ENCODE measurements at regions not wholly inside any gene's neighbourhood (a gene's known extent, or its start where the extent isn't known, plus 50 kb on each side); places are given as distances from the start of the nearest gene placed in this dataset.

DNA sequence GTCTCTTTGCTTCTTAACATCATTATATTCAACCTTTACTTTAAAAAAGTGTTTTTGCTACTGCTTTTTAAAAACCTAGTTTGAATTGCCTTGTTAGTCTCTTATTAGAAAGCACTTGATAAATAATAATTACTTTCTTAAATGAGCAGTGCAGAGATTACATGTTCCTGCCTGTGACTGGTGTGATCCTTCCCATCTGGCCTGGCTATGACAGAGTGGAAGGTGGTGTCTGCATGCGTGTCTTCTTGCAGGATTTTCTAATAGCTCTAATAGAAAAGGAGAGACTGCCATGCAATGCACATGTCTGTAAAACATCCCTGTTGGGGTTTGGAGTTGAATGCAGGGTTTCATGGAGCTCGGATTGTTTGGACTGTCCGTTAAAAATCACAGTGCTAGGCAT, 425.8 kb upstream of the TPM1 start:
- no peak overlapping the region for H3K4me3 Mint-ChIP-seq

DNA sequence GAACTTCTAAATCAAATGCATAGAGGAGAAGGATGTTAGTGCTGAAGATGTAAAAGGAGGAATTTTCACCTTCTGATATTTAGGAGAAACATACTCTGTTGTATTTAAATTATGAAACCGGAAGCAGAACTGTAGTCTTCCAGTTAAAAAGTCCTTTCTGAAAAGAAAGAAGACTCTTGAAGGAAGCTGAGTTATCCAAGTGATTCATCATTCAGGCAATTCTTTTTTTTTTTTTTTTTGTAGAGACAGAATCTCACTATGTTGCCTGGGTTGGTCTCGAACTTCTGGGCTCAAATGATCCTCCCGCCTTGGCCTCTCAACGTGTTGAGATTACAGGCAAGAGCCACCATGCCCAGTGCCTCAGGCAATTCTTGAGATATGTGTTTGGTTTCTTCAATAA, 424.8 kb upstream of the TPM1 start:
- DNase-seq (no peak), ATAC-seq (ENCODE audit: low read depth) (no peak)
- H3K27ac Mint-ChIP-seq, result no peak overlapping the region
- no peak overlapping the region for H3K4me3 Mint-ChIP-seq
- H3K27me3 Mint-ChIP-seq, result peaks cover under 1% of the 10 kb centered on the region
- POLR2A ChIA-PET, result no interaction called here
- H3K9me3 Mint-ChIP-seq, result no peaks in the 10 kb centered on the region
- no peaks in the 10 kb centered on the region for H3K36me3 Mint-ChIP-seq
- H3K4me1 Mint-ChIP-seq, result no peaks in the 10 kb centered on the region

More for the DNA sequence above, 425.8 kb upstream of the TPM1 start:
- DNase-seq (no peak), ATAC-seq (ENCODE audit: low read depth) (no peak)
- no peaks in the 10 kb centered on the region for H3K9me3 Mint-ChIP-seq
- H3K36me3 Mint-ChIP-seq, result no peaks in the 10 kb centered on the region
- POLR2A ChIA-PET, result no interaction called here
- H3K4me1 Mint-ChIP-seq, result no peaks in the 10 kb centered on the region
- no peak overlapping the region for H3K27ac Mint-ChIP-seq
- H3K27me3 Mint-ChIP-seq, result no peaks in the 10 kb centered on the region

DNA sequence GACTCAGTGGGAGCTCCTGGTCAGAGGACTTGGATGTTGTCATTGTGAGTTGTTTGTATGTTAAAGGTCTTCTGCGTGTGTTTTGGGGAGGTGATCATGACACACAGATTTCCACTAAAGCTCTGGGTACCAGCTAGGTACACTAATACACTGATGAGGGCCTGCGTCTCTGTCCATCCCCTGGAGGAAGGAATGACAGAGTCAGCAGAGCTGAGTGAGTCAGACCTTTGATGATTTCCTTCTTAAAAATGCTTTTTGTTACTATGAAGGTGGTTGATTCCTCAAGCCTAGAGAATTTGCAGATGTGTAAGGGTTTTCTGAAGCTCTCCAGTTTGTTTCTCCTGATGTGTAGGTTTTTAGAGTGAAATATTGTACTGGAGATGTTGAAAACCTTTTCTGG, 424.1 kb upstream of the TPM1 start:
- H3K36me3 Mint-ChIP-seq, result no peaks in the 10 kb centered on the region
- peaks cover 2% of the 10 kb centered on the region for H3K27me3 Mint-ChIP-seq
- ATAC-seq (ENCODE audit: low read depth) (no peak), DNase-seq (no peak)
- POLR2A ChIA-PET, result interaction anchor here (0.5 kb wide), 1 partner anchor 22 kb away, joined by 3 read pairs; no protein-coding TSS in a partner anchor
- no peaks in the 10 kb centered on the region for H3K9me3 Mint-ChIP-seq
- H3K27ac Mint-ChIP-seq, result no peak overlapping the region
- H3K4me3 Mint-ChIP-seq, result no peak overlapping the region
- no peaks in the 10 kb centered on the region for H3K4me1 Mint-ChIP-seq

DNA sequence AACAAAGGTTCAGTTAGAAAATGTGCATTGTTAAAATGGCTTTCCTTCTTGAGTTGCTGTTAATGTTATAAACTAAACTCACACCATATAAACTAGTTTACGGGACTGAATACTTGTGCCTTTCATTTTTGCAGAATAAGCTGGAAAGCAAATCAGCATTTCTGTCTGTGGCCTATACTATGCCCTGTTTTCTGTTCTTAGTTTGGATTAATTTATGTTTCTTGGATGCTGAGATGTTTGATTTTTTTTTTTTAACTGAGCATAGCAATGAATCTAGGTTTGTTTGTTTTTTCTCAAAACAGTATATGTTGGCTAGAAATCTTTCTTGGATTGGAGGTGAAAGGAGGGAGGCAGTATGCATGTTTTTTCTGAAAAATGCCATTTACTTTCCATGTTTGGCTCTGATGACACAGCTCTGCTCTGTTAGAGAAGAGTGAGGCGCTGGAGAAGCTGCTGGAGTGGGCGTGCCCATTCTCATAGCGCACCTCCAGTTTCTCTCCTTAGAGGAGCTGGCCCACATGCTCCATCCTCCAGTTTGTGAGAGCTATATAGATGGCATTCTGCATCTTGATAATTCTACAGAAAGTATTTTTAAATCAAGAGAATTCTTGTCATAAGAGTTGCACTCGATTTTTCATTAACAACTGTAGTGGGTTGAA, 423.6 kb upstream of the TPM1 start:
- no peak for ATAC-seq (ENCODE audit: low read depth)
- Mint-ChIP-seq H3K27me3 (peaks cover 2% of the 10 kb centered on the region), H3K4me1 (no peaks in the 10 kb centered on the region), H3K27ac (no peak overlapping the region), H3K36me3 (no peaks in the 10 kb centered on the region), H3K9me3 (no peaks in the 10 kb centered on the region), H3K4me3 (no peak overlapping the region)
- DNase-seq, result no peak
- POLR2A ChIA-PET, result interaction anchor here (0.5 kb wide), 1 partner anchor 23 kb away, joined by 3 read pairs; no protein-coding TSS in a partner anchor

DNA sequence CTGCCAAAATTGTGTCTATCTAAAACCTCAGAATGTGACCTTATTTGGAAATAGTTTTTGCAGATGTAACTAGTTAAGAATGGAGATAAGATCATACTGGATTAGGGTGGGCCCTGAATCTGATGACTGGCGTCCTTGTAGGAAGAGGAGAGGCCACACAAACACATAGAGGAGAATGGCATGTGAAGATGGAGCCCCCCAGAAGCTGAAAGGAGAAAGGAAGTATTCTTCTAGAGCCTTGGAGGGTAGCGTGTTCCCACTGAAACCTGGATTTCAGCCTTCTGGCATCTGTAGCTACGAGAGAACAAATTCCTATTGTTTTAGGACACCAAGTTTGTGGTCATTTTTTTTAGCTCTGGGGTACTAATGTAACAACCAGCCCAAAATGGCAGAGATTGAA, 423.0 kb upstream of the TPM1 start:
- peaks cover 2% of the 10 kb centered on the region for H3K27me3 Mint-ChIP-seq
- no peaks in the 10 kb centered on the region for H3K36me3 Mint-ChIP-seq
- H3K27ac Mint-ChIP-seq, result no peak overlapping the region
- no peaks in the 10 kb centered on the region for H3K4me1 Mint-ChIP-seq
- H3K9me3 Mint-ChIP-seq, result no peaks in the 10 kb centered on the region
- H3K4me3 Mint-ChIP-seq, result no peak overlapping the region
- POLR2A ChIA-PET, result no interaction called here
- DNase-seq (no peak), ATAC-seq (ENCODE audit: low read depth) (no peak)

DNA sequence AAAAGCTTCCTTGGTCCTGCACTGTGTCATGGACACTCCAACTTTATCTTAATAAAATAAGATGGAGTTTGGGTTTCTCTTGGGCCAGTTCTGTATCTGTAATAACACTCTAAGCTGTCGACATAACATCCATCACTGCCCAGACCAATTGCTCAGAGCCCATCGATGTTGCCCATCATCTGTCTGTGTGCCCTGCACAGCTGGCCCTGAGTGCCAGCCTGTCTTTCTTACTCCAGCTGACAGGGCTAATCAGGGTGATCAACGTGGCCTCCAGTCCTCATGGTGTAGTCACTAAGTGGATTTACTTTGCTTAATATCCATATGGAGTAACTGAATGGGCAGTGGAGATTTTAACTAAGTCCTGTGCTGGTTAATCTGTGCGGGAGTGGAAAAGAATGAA, 419.8 kb upstream of the TPM1 start:
- no peaks in the 10 kb centered on the region for H3K9me3 Mint-ChIP-seq
- peaks cover 2% of the 10 kb centered on the region for H3K4me1 Mint-ChIP-seq
- H3K27ac Mint-ChIP-seq, result no peak overlapping the region
- H3K27me3 Mint-ChIP-seq, result peaks cover 2% of the 10 kb centered on the region
- H3K36me3 Mint-ChIP-seq, result no peaks in the 10 kb centered on the region
- no peak for DNase-seq
- no peak overlapping the region for H3K4me3 Mint-ChIP-seq
- POLR2A ChIA-PET, result no interaction called here
- no peak for ATAC-seq (ENCODE audit: low read depth)

DNA sequence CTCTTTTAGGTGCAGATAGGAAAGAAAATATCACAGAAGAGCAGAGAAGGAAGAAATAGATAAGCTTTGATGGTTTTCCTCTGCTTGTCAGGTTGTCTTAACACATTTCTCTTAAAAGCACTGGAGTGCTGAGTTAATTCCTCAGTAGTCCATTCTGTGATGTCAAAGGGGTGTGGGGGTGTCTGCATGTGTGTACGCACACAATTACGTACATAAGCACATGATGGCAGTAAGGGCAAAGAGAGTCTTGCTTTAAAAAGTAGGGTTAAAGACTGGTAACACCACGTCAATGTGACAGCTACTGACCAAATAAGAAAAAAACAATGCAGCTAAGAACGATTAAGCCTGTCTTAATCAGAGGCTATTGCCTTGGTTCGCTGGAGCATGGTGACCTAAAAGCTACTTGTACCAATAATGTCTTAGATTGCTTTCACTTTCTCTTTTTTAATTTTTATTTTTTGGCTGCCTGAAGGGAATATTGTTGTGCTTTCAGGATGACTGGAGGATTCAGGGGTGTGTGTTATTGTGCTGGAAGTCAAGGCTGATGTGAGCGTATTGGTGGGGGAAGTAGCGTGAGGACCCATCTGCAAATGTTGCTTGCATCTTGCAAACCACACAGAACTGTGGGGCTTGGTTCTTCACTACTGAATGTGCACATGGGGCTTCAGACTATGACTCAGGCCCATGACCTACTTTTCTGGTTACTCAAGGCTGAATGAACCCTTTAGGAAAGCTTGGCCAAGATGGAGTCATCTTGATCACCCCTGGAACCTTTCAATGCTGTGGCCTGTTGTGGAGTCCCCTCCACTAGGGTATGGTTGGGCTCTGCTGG, 417.8 kb upstream of the TPM1 start:
- H3K4me3 Mint-ChIP-seq, result peak overlapping the region; percentile 38

DNA sequence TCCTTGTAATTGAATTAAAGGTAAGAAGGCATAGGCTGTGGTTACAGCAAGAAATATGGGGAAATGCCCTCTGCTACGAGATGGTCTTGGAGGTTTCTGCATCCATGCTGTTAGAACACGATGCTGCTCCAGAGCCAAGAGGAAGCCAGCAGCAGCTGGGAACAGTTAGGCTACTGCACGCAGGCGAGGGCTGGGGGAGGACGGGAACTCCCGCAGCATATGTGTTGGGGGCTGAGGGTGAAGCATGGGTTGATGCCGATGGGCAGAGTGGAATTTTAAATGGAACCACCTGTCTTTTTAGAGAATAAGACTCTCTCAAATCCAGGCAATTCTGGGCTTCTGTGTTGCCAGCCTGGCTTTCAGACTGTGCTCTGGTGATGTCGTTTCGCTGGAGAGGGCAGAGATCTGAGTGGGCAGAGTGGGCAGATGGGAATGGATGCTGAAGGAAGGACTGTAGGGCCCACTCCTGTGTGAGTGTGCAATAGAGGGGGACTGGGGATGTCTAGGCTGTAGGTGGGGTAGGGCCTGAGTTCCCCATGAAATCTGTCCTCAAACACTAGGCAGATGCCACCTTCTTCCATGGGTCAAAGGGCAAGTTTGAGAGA, 417.0 kb upstream of the TPM1 start:
- H3K4me3 Mint-ChIP-seq, result no peak overlapping the region
- no peak overlapping the region for H3K27ac Mint-ChIP-seq
- no peak for DNase-seq
- H3K9me3 Mint-ChIP-seq, result no peaks in the 10 kb centered on the region
- no peak for ATAC-seq (ENCODE audit: low read depth)
- POLR2A ChIA-PET, result no interaction called here
- H3K27me3 Mint-ChIP-seq, result peaks cover 6% of the 10 kb centered on the region
- H3K4me1 Mint-ChIP-seq, result peaks cover 2% of the 10 kb centered on the region
- H3K36me3 Mint-ChIP-seq, result no peaks in the 10 kb centered on the region

More for the DNA sequence above, 417.8 kb upstream of the TPM1 start:
- Mint-ChIP-seq H3K4me1 (peaks cover 2% of the 10 kb centered on the region), H3K36me3 (no peaks in the 10 kb centered on the region), H3K27ac (no peak overlapping the region), H3K9me3 (no peaks in the 10 kb centered on the region), H3K27me3 (peaks cover 3% of the 10 kb centered on the region)
- ATAC-seq (ENCODE audit: low read depth) (no peak), DNase-seq (no peak)
- POLR2A ChIA-PET, result no interaction called here

DNA sequence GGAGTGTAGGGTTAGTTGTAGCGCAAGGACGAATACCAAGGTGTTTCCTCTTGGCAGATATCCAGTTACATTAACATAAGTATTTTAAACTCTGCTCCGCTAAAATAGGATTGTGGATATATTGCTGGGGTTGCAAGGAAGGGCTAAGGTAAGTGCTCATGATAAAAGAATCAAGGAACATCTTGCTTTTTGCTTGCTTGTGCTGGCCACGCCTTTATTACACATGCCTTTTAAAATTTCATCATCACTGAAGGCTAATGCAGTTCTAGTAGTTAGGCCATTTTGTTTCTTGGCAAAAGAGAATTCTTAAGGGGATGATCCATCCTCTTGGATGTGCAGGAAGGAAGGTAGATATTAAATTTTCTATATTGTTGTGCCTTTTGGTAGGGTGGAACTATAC, 415.6 kb upstream of the TPM1 start:
- H3K27ac Mint-ChIP-seq, result no peak overlapping the region
- peaks cover 8% of the 10 kb centered on the region for H3K27me3 Mint-ChIP-seq
- no peak for DNase-seq
- POLR2A ChIA-PET, result no interaction called here
- no peaks in the 10 kb centered on the region for H3K9me3 Mint-ChIP-seq
- no peaks in the 10 kb centered on the region for H3K36me3 Mint-ChIP-seq
- H3K4me3 Mint-ChIP-seq, result no peak overlapping the region
- H3K4me1 Mint-ChIP-seq, result peaks cover 2% of the 10 kb centered on the region
- no peak for ATAC-seq (ENCODE audit: low read depth)

DNA sequence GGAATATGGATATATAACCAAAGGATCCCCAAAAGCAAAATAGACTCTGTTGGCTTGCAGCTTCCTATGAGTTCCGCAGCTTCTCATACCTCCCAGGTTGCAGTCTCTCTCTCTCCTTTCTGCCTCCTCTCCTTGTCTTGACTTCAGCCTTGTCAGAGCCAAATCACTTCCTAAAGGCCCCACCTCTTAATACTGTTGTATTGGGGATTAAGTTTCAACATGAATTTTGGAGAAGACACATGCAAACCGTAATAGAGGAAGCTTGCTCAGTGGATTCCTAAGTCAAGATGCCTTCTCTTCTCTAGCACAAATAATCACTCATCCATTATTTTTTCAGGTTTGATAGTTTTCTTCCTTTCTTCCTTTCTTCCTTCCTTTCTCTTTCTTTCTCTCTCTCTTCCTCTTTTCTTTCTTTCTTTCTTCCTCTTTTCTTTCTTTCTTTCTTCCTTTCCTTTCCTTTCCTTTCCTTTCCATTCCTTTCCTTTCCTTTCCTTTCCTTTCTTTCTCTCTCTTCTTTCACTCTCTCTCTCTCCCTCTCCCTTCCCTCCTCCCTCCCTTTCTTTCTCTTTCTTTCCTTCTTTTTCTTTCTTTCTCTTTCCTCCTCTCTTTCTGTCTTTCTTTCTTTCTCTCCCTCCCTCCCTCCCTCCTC, 411.3 kb upstream of the TPM1 start:
- POLR2A ChIA-PET, result no interaction called here
- DNase-seq (no peak), ATAC-seq (ENCODE audit: low read depth) (no peak)
- no peaks in the 10 kb centered on the region for H3K36me3 Mint-ChIP-seq
- no peaks in the 10 kb centered on the region for H3K9me3 Mint-ChIP-seq
- H3K27me3 Mint-ChIP-seq, result peaks cover 13% of the 10 kb centered on the region
- H3K4me3 Mint-ChIP-seq, result no peak overlapping the region
- no peak overlapping the region for H3K27ac Mint-ChIP-seq
- no peaks in the 10 kb centered on the region for H3K4me1 Mint-ChIP-seq

DNA sequence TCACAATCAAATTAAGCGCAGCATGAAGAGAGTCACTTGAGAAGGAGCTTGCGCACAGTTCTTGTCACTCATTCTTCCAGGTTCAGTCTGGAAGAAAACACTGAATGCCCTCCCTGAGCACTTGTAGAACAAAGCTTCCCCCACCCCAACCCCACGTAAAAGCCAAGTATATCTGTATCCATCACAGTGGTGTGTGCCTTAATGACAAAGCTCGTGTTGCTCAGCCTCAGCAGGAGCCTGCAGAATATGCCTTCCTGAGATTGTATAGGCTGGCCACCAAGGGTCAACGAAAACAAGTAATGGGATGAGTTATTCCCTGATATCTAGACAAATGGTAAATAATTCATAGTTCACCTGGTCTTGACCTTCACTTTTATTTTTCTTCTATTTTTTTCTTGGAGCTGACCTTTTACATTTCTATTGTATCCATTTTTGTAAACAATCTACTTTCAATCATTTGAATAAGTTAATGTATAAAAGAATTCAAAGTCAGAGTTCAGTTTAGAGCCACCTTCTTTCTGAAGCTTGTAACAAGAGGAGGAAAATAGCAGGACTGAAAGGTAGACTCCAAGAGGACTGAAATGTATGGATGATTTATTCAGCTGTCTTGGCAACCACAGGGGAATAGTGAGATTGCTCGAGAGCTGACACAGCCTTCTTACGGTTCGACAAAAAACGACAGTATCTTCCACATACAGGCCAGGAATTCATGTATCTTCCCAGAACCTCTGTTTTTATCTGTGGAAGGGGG, 405.5 kb upstream of the TPM1 start:
- POLR2A ChIA-PET, result no interaction called here
- no peaks in the 10 kb centered on the region for H3K9me3 Mint-ChIP-seq
- DNase-seq, result no peak
- peaks cover 12% of the 10 kb centered on the region for H3K27me3 Mint-ChIP-seq
- H3K36me3 Mint-ChIP-seq, result no peaks in the 10 kb centered on the region
- H3K4me3 Mint-ChIP-seq, result no peak overlapping the region
- peaks cover 3% of the 10 kb centered on the region for H3K4me1 Mint-ChIP-seq
- H3K27ac Mint-ChIP-seq, result no peak overlapping the region
- ATAC-seq (ENCODE audit: low read depth), result no peak

DNA sequence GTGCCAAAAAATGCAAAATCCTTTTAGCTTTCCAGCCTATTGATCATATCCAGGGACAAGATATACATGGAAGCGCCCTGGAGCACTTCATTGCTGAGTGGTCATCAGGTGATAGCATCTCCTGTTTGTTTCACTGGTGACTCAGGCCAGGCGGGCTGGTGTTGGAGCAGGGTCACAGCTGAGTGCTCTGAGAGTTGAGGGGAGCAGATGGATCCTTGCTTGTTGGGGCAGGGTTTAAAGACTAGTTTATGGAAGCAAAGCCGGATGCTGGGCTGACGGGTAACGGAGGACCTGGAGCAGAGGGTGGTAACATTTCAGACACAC, 405.0 kb upstream of the TPM1 start:
- peaks cover 12% of the 10 kb centered on the region for H3K27me3 Mint-ChIP-seq
- H3K27ac Mint-ChIP-seq, result no peak overlapping the region
- H3K9me3 Mint-ChIP-seq, result no peaks in the 10 kb centered on the region
- peaks cover 4% of the 10 kb centered on the region for H3K4me1 Mint-ChIP-seq
- H3K36me3 Mint-ChIP-seq, result no peaks in the 10 kb centered on the region
- ATAC-seq (ENCODE audit: low read depth), result no peak
- DNase-seq, result no peak
- H3K4me3 Mint-ChIP-seq, result no peak overlapping the region
- POLR2A ChIA-PET, result no interaction called here

DNA sequence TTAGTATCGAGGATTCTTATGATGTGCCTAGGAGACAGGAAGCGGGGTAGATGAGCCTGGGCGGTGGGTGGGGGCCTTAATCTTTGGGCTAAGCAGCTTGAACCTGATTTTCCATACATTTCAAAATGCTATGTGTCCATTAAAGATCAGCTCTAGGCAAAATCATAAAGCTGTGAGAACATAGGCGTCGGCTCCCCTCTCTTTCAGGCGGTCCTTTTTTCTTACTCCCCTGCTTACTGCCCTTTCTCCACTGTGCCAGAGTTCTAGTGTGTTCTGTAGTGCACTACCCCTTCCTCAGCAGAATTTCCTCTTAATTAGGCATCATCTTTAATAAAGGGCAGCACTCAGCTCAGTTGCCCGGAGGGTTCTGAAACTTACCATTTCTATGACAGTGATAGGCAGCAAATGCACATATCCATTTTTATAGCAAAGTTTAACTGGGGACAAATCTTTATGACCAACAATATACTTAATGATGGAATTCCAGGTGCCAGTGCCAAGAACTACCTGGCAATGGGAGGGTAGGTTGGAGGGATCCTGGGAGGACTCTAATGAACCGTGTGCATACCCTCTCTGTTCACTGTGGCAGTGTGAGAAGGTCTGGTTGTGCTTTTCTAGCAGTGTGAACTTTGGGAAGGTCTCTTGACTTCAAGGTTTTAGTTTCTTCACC, 404.5 kb upstream of the TPM1 start:
- peaks cover 12% of the 10 kb centered on the region for H3K27me3 Mint-ChIP-seq

More for the DNA sequence above, 404.5 kb upstream of the TPM1 start:
- POLR2A ChIA-PET, result no interaction called here
- DNase-seq, result no peak
- no peak for ATAC-seq (ENCODE audit: low read depth)
- no peak overlapping the region for H3K27ac Mint-ChIP-seq
- H3K4me1 Mint-ChIP-seq, result peaks cover 4% of the 10 kb centered on the region
- no peak overlapping the region for H3K4me3 Mint-ChIP-seq
- no peaks in the 10 kb centered on the region for H3K36me3 Mint-ChIP-seq
- H3K9me3 Mint-ChIP-seq, result no peaks in the 10 kb centered on the region
